ENCODE measurements at regions not wholly inside any gene's neighbourhood (a gene's known extent, or its start where the extent isn't known, plus 50 kb on each side); places are given as distances from the start of the nearest gene placed in this dataset.

GRCh38 chr5:57327561-57328367 is 153.9 kb downstream of the GPBP1 start:
- TF ChIP-seq CTCF (IDR thresholded peaks at IDR 0.05; ENCODE audit: low read depth, low read length, missing control alignments) = no peak
- no peak overlapping the region for H3K4me3 ChIP-seq (ENCODE audit: low read depth, low read length)
- no peak for DNase-seq (ENCODE audit: low read depth)

GRCh38 chr5:57325678-57326397 is 152.0 kb downstream of the GPBP1 start:
- no peak for DNase-seq (ENCODE audit: low read depth)
- no peak for TF ChIP-seq CTCF (IDR thresholded peaks at IDR 0.05; ENCODE audit: low read depth, low read length, missing control alignments)

GRCh38 chr5:57324861-57325260 is 151.0 kb downstream of the GPBP1 start:
- no peak for DNase-seq (ENCODE audit: low read depth)
- H3K4me3 ChIP-seq (ENCODE audit: low read depth, low read length) = no peak overlapping the region
- no peak for TF ChIP-seq CTCF (IDR thresholded peaks at IDR 0.05; ENCODE audit: low read depth, low read length, missing control alignments)

More at GRCh38 chr5:57325678-57326397, 152.0 kb downstream of the GPBP1 start:
- no peak overlapping the region for H3K4me3 ChIP-seq (ENCODE audit: low read depth, low read length)

GRCh38 chr5:57324181-57324580 is 150.3 kb downstream of the GPBP1 start:
- no peak overlapping the region for H3K4me3 ChIP-seq (ENCODE audit: low read depth, low read length)
- TF ChIP-seq CTCF (IDR thresholded peaks at IDR 0.05; ENCODE audit: low read depth, low read length, missing control alignments) = no peak
- no peak for DNase-seq (ENCODE audit: low read depth)

- no peak overlapping the region for H3K4me3 ChIP-seq (ENCODE audit: low read depth, low read length)
- DNase-seq (ENCODE audit: low read depth) = no peak
- TF ChIP-seq CTCF (IDR thresholded peaks at IDR 0.05; ENCODE audit: low read depth, low read length, missing control alignments) = no peak
Measured at GRCh38 chr5:57320582-57320981, 146.7 kb downstream of the GPBP1 start.

- no peak for TF ChIP-seq CTCF (IDR thresholded peaks at IDR 0.05; ENCODE audit: low read depth, low read length, missing control alignments)
- H3K4me3 ChIP-seq (ENCODE audit: low read depth, low read length) = no peak overlapping the region
- no peak for DNase-seq (ENCODE audit: low read depth)
Measured at GRCh38 chr5:57319628-57320027, 145.8 kb downstream of the GPBP1 start.
